Rectal smooth muscle tissue (tissue), 1 donor: ENCODE measurements at regions not wholly inside any gene's neighbourhood (a gene's known extent, or its start where the extent isn't known, plus 50 kb on each side); places are given as distances from the start of the nearest gene placed in this dataset.

ENCODE experiments used
- H3K27ac ChIP-seq: one replicate; pipeline ENCODE4 v1.7.0; 2013; ENCODE audit warnings: low read depth, low read length, inconsistent platforms
- H3K27me3 ChIP-seq: one replicate; pipeline ENCODE4 v1.7.0; 2013; ENCODE audit warnings: low read length; ENCODE audit not compliant: control insufficient read depth, insufficient read depth
- H3K36me3 ChIP-seq: one replicate; pipeline ENCODE4 v1.7.0; 2013; ENCODE audit warnings: low read length; ENCODE audit not compliant: control insufficient read depth, insufficient read depth
- H3K4me1 ChIP-seq: one replicate; pipeline ENCODE4 v1.7.0; 2013; ENCODE audit warnings: low read length; ENCODE audit not compliant: control insufficient read depth, insufficient read depth
- H3K4me3 ChIP-seq: one replicate; pipeline ENCODE4 v1.7.0; 2013; ENCODE audit warnings: low read length
- H3K9ac ChIP-seq: one replicate; pipeline ENCODE4 v1.7.0; 2013; ENCODE audit warnings: low read length

GRCh38 chrX:9258421-9259104 is 206.3 kb upstream of the TBL1X start:
- Histone ChIP-seq H3K36me3 (no peaks in the 10 kb centered on the region), H3K9ac (no peak overlapping the region), H3K4me3 (no peak overlapping the region), H3K27me3 (no peaks in the 10 kb centered on the region), H3K4me1 (no peaks in the 10 kb centered on the region), H3K27ac (no peak overlapping the region)

GRCh38 chrX:9260603-9261002 is 204.3 kb upstream of the TBL1X start:
- H3K27me3 ChIP-seq = no peaks in the 10 kb centered on the region
- no peak overlapping the region for H3K9ac ChIP-seq
- H3K4me3 ChIP-seq = no peak overlapping the region
- no peaks in the 10 kb centered on the region for H3K36me3 ChIP-seq
- no peak overlapping the region for H3K27ac ChIP-seq
- no peaks in the 10 kb centered on the region for H3K4me1 ChIP-seq

- no peaks in the 10 kb centered on the region for H3K4me1 ChIP-seq
These were observed 197.4 kb upstream of the TBL1X start for GRCh38 chrX:9267415-9267814.

GRCh38 chrX:9269134-9269533 is 195.7 kb upstream of the TBL1X start:
- Histone ChIP-seq H3K4me3 (no peak overlapping the region), H3K9ac (no peak overlapping the region), H3K27me3 (no peaks in the 10 kb centered on the region), H3K36me3 (no peaks in the 10 kb centered on the region), H3K27ac (no peak overlapping the region), H3K4me1 (no peaks in the 10 kb centered on the region)

More at GRCh38 chrX:9267415-9267814, 197.4 kb upstream of the TBL1X start:
- Histone ChIP-seq H3K27ac (no peak overlapping the region), H3K27me3 (no peaks in the 10 kb centered on the region), H3K4me3 (no peak overlapping the region), H3K9ac (no peak overlapping the region), H3K36me3 (no peaks in the 10 kb centered on the region)

- Histone ChIP-seq H3K4me1 (no peaks in the 10 kb centered on the region), H3K9ac (no peak overlapping the region), H3K27me3 (no peaks in the 10 kb centered on the region), H3K4me3 (no peak overlapping the region), H3K27ac (no peak overlapping the region), H3K36me3 (no peaks in the 10 kb centered on the region)
These were observed 192.9 kb upstream of the TBL1X start for GRCh38 chrX:9271789-9272525.

GRCh38 chrX:9273744-9274143 is 191.1 kb upstream of the TBL1X start:
- no peak overlapping the region for H3K27ac ChIP-seq
- H3K36me3 ChIP-seq = no peaks in the 10 kb centered on the region
- no peak overlapping the region for H3K9ac ChIP-seq
- H3K27me3 ChIP-seq = no peaks in the 10 kb centered on the region
- no peak overlapping the region for H3K4me3 ChIP-seq
- H3K4me1 ChIP-seq = no peaks in the 10 kb centered on the region

GRCh38 chrX:9278475-9279233 is 186.2 kb upstream of the TBL1X start:
- Histone ChIP-seq H3K27me3 (no peaks in the 10 kb centered on the region), H3K4me3 (no peak overlapping the region), H3K9ac (no peak overlapping the region), H3K27ac (no peak overlapping the region), H3K4me1 (no peaks in the 10 kb centered on the region), H3K36me3 (no peaks in the 10 kb centered on the region)

- no peak overlapping the region for H3K4me3 ChIP-seq
These were observed 185.7 kb upstream of the TBL1X start for GRCh38 chrX:9279234-9279544.

GRCh38 chrX:9280831-9281230 is 184.0 kb upstream of the TBL1X start:
- no peaks in the 10 kb centered on the region for H3K36me3 ChIP-seq
- H3K27me3 ChIP-seq = no peaks in the 10 kb centered on the region
- no peaks in the 10 kb centered on the region for H3K4me1 ChIP-seq
- no peak overlapping the region for H3K4me3 ChIP-seq
- no peak overlapping the region for H3K27ac ChIP-seq
- H3K9ac ChIP-seq = no peak overlapping the region

More at GRCh38 chrX:9279234-9279544, 185.7 kb upstream of the TBL1X start:
- Histone ChIP-seq H3K27ac (no peak overlapping the region), H3K36me3 (no peaks in the 10 kb centered on the region), H3K27me3 (no peaks in the 10 kb centered on the region), H3K4me1 (no peaks in the 10 kb centered on the region), H3K9ac (no peak overlapping the region)

- Histone ChIP-seq H3K4me3 (no peak overlapping the region), H3K36me3 (no peaks in the 10 kb centered on the region), H3K9ac (no peak overlapping the region), H3K27ac (no peak overlapping the region), H3K4me1 (no peaks in the 10 kb centered on the region), H3K27me3 (no peaks in the 10 kb centered on the region)
These were observed 182.5 kb upstream of the TBL1X start for GRCh38 chrX:9282325-9282724.

- H3K27me3 ChIP-seq = no peaks in the 10 kb centered on the region
- no peak overlapping the region for H3K4me3 ChIP-seq
- no peaks in the 10 kb centered on the region for H3K36me3 ChIP-seq
- H3K27ac ChIP-seq = no peak overlapping the region
- no peak overlapping the region for H3K9ac ChIP-seq
- no peaks in the 10 kb centered on the region for H3K4me1 ChIP-seq
These were observed 179.5 kb upstream of the TBL1X start for GRCh38 chrX:9285342-9285771.

- H3K36me3 ChIP-seq = no peaks in the 10 kb centered on the region
- H3K27me3 ChIP-seq = no peaks in the 10 kb centered on the region
- no peak overlapping the region for H3K27ac ChIP-seq
- H3K4me1 ChIP-seq = no peaks in the 10 kb centered on the region
- H3K4me3 ChIP-seq = no peak overlapping the region
- H3K9ac ChIP-seq = no peak overlapping the region
These were observed 178.6 kb upstream of the TBL1X start for GRCh38 chrX:9286234-9286633.
